Glutamatergic neuron (in vitro differentiated cells): ENCODE measurements at regions not wholly inside any gene's neighbourhood (a gene's known extent, or its start where the extent isn't known, plus 50 kb on each side); places are given as distances from the start of the nearest gene placed in this dataset.

Source experiments
- DNase-seq: peaks from one replicate; pipeline ENCODE4 v3.0.0; 2022
- H3K27ac Mint-ChIP-seq: one replicate; pipeline ENCODE4 v1.8.0; 2020; ENCODE audit warnings: mild to moderate bottlenecking, mixed read lengths, inconsistent platforms; ENCODE audit not compliant: unreplicated experiment
- H3K27me3 Mint-ChIP-seq: one replicate; pipeline ENCODE4 v1.8.0; 2020; ENCODE audit warnings: mild to moderate bottlenecking, moderate library complexity, mixed read lengths, inconsistent platforms; ENCODE audit not compliant: unreplicated experiment
- H3K36me3 Mint-ChIP-seq: one replicate; pipeline ENCODE4 v1.8.0; 2020; ENCODE audit warnings: mild to moderate bottlenecking, mixed read lengths, inconsistent platforms; ENCODE audit not compliant: unreplicated experiment
- H3K4me1 Mint-ChIP-seq: one replicate; pipeline ENCODE4 v1.8.0; 2020; ENCODE audit warnings: mild to moderate bottlenecking, low read depth, mixed read lengths, inconsistent platforms; ENCODE audit not compliant: unreplicated experiment
- H3K4me3 Mint-ChIP-seq: one replicate; pipeline ENCODE4 v1.8.0; 2020; ENCODE audit warnings: mild to moderate bottlenecking, mixed read lengths, inconsistent platforms; ENCODE audit not compliant: unreplicated experiment
- H3K9me3 Mint-ChIP-seq: one replicate; pipeline ENCODE4 v1.8.0; 2020; ENCODE audit warnings: mild to moderate bottlenecking, moderate library complexity, mixed read lengths, inconsistent platforms; ENCODE audit not compliant: unreplicated experiment
- TF ChIP-seq, protein P1 (sequence below): fragments of 200-600 bp; sonication (generic); IDR thresholded peaks from one replicate; pipeline ENCODE4 v1.5.0; 2021; ENCODE audit not compliant: partially characterized antibody, unreplicated experiment

DNA sequence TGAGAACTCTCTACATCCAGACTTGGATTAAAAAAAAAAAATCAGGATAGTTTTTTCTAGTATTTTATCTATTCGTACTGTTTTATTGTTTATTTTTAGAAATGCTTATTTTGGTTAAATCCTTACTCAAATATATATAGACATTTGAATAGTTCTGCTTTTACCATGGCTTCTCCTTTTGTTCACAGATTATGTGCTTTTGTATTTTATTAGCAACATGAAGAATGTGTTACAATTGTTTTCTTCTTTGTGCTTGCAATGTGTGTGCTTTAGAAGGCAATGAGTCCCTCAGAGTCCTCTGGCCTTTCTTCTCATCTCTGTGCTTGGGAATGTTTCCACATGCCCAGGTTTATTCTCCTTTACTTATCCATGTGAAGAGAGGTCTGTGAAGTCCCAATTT, 324.0 kb downstream of the KCNRG start:
- Mint-ChIP-seq H3K4me3 (no peak overlapping the region), H3K4me1 (peaks cover 23% of the 10 kb centered on the region), H3K27me3 (peaks cover 5% of the 10 kb centered on the region), H3K27ac (no peak overlapping the region), H3K9me3 (peaks cover 14% of the 10 kb centered on the region), H3K36me3 (no peaks in the 10 kb centered on the region)
- TF ChIP-seq, protein P1, sequence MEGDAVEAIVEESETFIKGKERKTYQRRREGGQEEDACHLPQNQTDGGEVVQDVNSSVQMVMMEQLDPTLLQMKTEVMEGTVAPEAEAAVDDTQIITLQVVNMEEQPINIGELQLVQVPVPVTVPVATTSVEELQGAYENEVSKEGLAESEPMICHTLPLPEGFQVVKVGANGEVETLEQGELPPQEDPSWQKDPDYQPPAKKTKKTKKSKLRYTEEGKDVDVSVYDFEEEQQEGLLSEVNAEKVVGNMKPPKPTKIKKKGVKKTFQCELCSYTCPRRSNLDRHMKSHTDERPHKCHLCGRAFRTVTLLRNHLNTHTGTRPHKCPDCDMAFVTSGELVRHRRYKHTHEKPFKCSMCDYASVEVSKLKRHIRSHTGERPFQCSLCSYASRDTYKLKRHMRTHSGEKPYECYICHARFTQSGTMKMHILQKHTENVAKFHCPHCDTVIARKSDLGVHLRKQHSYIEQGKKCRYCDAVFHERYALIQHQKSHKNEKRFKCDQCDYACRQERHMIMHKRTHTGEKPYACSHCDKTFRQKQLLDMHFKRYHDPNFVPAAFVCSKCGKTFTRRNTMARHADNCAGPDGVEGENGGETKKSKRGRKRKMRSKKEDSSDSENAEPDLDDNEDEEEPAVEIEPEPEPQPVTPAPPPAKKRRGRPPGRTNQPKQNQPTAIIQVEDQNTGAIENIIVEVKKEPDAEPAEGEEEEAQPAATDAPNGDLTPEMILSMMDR: no peak
- no peak for DNase-seq

GRCh38 chr13:50340146-50340545, 324.9 kb downstream of the KCNRG start:
- Mint-ChIP-seq H3K36me3 (no peaks in the 10 kb centered on the region), H3K27ac (peak overlapping the region; percentile 21), H3K27me3 (peaks cover 5% of the 10 kb centered on the region), H3K9me3 (peaks cover 14% of the 10 kb centered on the region), H3K4me1 (peaks cover 23% of the 10 kb centered on the region), H3K4me3 (peak overlapping the region; percentile 65)
- TF ChIP-seq, protein P1: no peak
- DNase-seq: no peak

- H3K4me1 Mint-ChIP-seq: peaks cover 23% of the 10 kb centered on the region
- no peaks in the 10 kb centered on the region for H3K36me3 Mint-ChIP-seq
- H3K4me3 Mint-ChIP-seq: peak overlapping the region; percentile 65
- H3K27me3 Mint-ChIP-seq: peaks cover 5% of the 10 kb centered on the region
- peaks cover 14% of the 10 kb centered on the region for H3K9me3 Mint-ChIP-seq
- peak; percentile 65 for DNase-seq
- TF ChIP-seq, protein P1: no peak
- peak overlapping the region; percentile 45 for H3K27ac Mint-ChIP-seq
These were observed 325.5 kb downstream of the KCNRG start for GRCh38 chr13:50340551-50341287.

DNA sequence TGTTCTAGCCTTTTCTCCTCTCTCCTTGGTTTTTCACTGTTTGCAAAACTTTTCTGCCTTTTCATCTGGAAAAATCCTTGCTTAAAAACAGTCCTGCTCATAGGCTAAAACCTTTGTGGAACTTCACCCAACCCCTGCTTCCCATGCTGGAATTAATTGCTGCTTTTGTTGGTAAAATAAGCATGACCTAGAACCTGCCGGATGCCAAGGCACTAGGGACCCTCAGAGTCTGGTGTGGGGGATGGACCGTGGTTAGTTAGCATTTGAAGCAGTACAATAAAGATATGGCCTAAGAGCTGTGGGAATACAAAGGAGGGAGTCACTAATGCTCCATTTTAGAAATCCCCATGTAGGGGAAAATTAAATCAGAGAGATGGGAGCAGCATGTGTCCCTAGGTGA, 326.3 kb downstream of the KCNRG start:
- peak overlapping the region; percentile 65 for H3K4me3 Mint-ChIP-seq
- peaks cover 23% of the 10 kb centered on the region for H3K4me1 Mint-ChIP-seq
- H3K36me3 Mint-ChIP-seq: no peaks in the 10 kb centered on the region
- H3K27ac Mint-ChIP-seq: peak overlapping the region; percentile 45
- peaks cover 14% of the 10 kb centered on the region for H3K9me3 Mint-ChIP-seq
- TF ChIP-seq, protein P1: no peak
- peaks cover 5% of the 10 kb centered on the region for H3K27me3 Mint-ChIP-seq
- DNase-seq: no peak

DNA sequence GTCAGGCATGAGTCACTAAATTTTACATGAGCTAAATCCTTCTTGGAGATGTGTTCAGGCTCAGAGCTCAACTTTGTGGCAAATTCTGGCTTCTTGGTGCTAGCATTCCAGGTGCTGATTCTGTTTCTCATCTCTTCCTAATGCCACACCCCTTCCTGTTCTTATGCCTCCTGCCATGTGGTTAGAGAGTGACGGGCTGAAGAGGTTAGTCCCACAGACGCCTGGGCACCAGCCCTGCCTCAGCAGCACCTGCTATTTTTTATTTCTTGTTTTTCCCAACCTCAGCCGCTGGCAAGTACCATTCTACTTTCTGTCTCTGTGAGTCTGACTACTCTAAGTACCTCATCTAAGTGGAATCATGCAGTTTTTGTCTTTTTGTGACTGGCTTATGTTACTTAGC, 329.5 kb downstream of the KCNRG start:
- peaks cover 12% of the 10 kb centered on the region for H3K36me3 Mint-ChIP-seq
- H3K27me3 Mint-ChIP-seq: peaks cover 5% of the 10 kb centered on the region
- H3K4me1 Mint-ChIP-seq: peaks cover 20% of the 10 kb centered on the region
- TF ChIP-seq, protein P1: no peak
- H3K4me3 Mint-ChIP-seq: no peak overlapping the region
- no peak for DNase-seq
- no peak overlapping the region for H3K27ac Mint-ChIP-seq
- H3K9me3 Mint-ChIP-seq: peaks cover 14% of the 10 kb centered on the region
